ACC112 (cell line): ENCODE measurements at regions not wholly inside any gene's neighbourhood (a gene's known extent, or its start where the extent isn't known, plus 50 kb on each side); places are given as distances from the start of the nearest gene placed in this dataset.
"Not testable (repeated sequence)": the region's sequence is repeated elsewhere in the genome, so short reads cannot be mapped to it uniquely, and the experiment has no call there.

Source experiments
- H2AFZ ChIP-seq: fragments of 200-600 bp; sonication (generic); one replicate; pipeline ENCODE4 v1.6.0; 2017; ENCODE audit warnings: antibody characterized with exemption, low read length; ENCODE audit not compliant: unreplicated experiment
- H3K27ac ChIP-seq: fragments of 200-600 bp; sonication (generic); 2 replicates; pipeline ENCODE4 v1.5.1; 2014; ENCODE audit warnings: low read depth, mild to moderate bottlenecking, antibody characterized with exemption, low read length, moderate library complexity
- H3K27me3 ChIP-seq: fragments of 200-600 bp; sonication (generic); 2 replicates; pipeline ENCODE4 v1.6.1; 2014; ENCODE audit warnings: mild to moderate bottlenecking, antibody characterized with exemption, low read length, moderate library complexity, mixed read lengths; ENCODE audit not compliant: insufficient read depth
- H3K36me3 ChIP-seq: fragments of 200-600 bp; sonication (generic); 2 replicates; pipeline ENCODE4 v1.6.1; 2016; ENCODE audit warnings: mild to moderate bottlenecking, antibody characterized with exemption, low read length, moderate library complexity, mixed read lengths; ENCODE audit not compliant: insufficient read depth
- H3K4me1 ChIP-seq: fragments of 200-600 bp; sonication (generic); one replicate; pipeline ENCODE4 v1.6.1; 2016; ENCODE audit warnings: low read length, mixed read lengths; ENCODE audit not compliant: insufficient read depth, unreplicated experiment, control insufficient read depth
- H3K4me3 ChIP-seq: fragments of 200-600 bp; sonication (generic); 2 replicates; pipeline ENCODE4 v1.5.1; 2014; ENCODE audit warnings: mild to moderate bottlenecking, low read depth, low read length
- H3K79me2 ChIP-seq: fragments of 200-600 bp; sonication (generic); one replicate; pipeline ENCODE4 v1.6.0; 2016; ENCODE audit warnings: low read length; ENCODE audit not compliant: control insufficient read depth, unreplicated experiment, insufficient read depth

GRCh38 chr4:66955784-66956183 is 589.5 kb downstream of the CENPC start:
- no peaks in the 10 kb centered on the region for H3K4me1 ChIP-seq
- H2AFZ ChIP-seq: no peak overlapping the region
- H3K27ac ChIP-seq: no peak overlapping the region
- no peaks in the 10 kb centered on the region for H3K36me3 ChIP-seq
- H3K4me3 ChIP-seq: no peak overlapping the region
- no peaks in the 10 kb centered on the region for H3K79me2 ChIP-seq
- no peaks in the 10 kb centered on the region for H3K27me3 ChIP-seq

- Histone ChIP-seq H3K27me3 (no peaks in the 10 kb centered on the region), H3K27ac (no peak overlapping the region), H3K4me3 (no peak overlapping the region), H3K36me3 (no peaks in the 10 kb centered on the region), H2AFZ (no peak overlapping the region), H3K4me1 (no peaks in the 10 kb centered on the region), H3K79me2 (no peaks in the 10 kb centered on the region)
Observed at GRCh38 chr4:66949419-66949818, 595.9 kb downstream of the CENPC start.

GRCh38 chr4:66946761-66947160 is 598.5 kb downstream of the CENPC start:
- H2AFZ ChIP-seq: no peak overlapping the region
- H3K36me3 ChIP-seq: no peaks in the 10 kb centered on the region
- no peaks in the 10 kb centered on the region for H3K27me3 ChIP-seq
- H3K27ac ChIP-seq: no peak overlapping the region
- no peaks in the 10 kb centered on the region for H3K4me1 ChIP-seq
- H3K4me3 ChIP-seq: no peak overlapping the region
- H3K79me2 ChIP-seq: no peaks in the 10 kb centered on the region

GRCh38 chr4:66943112-66943511 is 602.2 kb downstream of the CENPC start:
- Histone ChIP-seq H3K36me3 (no peaks in the 10 kb centered on the region), H2AFZ (no peak overlapping the region), H3K4me3 (no peak overlapping the region), H3K4me1 (no peaks in the 10 kb centered on the region), H3K79me2 (no peaks in the 10 kb centered on the region), H3K27ac (no peak overlapping the region), H3K27me3 (no peaks in the 10 kb centered on the region)

- H3K79me2 ChIP-seq, H3K27ac ChIP-seq, H3K27me3 ChIP-seq, H3K4me1 ChIP-seq, H2AFZ ChIP-seq, H3K4me3 ChIP-seq, H3K36me3 ChIP-seq: not testable (repeated sequence)
Observed at GRCh38 chr4:66931981-66932380, 613.3 kb downstream of the CENPC start.

- H3K27me3 ChIP-seq: no peaks in the 10 kb centered on the region
- no peak overlapping the region for H2AFZ ChIP-seq
- no peaks in the 10 kb centered on the region for H3K79me2 ChIP-seq
- H3K36me3 ChIP-seq: no peaks in the 10 kb centered on the region
- no peak overlapping the region for H3K27ac ChIP-seq
- no peak overlapping the region for H3K4me3 ChIP-seq
- no peaks in the 10 kb centered on the region for H3K4me1 ChIP-seq
Observed at GRCh38 chr4:66930206-66930605, 615.1 kb downstream of the CENPC start.

GRCh38 chr4:66929748-66930147 is 615.6 kb downstream of the CENPC start:
- no peak overlapping the region for H2AFZ ChIP-seq
- H3K27me3 ChIP-seq: no peaks in the 10 kb centered on the region
- no peaks in the 10 kb centered on the region for H3K4me1 ChIP-seq
- H3K27ac ChIP-seq: no peak overlapping the region
- no peaks in the 10 kb centered on the region for H3K79me2 ChIP-seq
- no peaks in the 10 kb centered on the region for H3K36me3 ChIP-seq
- H3K4me3 ChIP-seq: no peak overlapping the region

GRCh38 chr4:66928881-66929280 is 616.4 kb downstream of the CENPC start:
- not testable (repeated sequence) for H3K36me3 ChIP-seq, H3K79me2 ChIP-seq, H3K4me3 ChIP-seq, H3K27ac ChIP-seq, H3K4me1 ChIP-seq, H3K27me3 ChIP-seq, H2AFZ ChIP-seq

- Histone ChIP-seq H2AFZ (no peak overlapping the region), H3K27me3 (no peaks in the 10 kb centered on the region), H3K4me1 (no peaks in the 10 kb centered on the region), H3K4me3 (no peak overlapping the region), H3K27ac (no peak overlapping the region), H3K79me2 (no peaks in the 10 kb centered on the region), H3K36me3 (no peaks in the 10 kb centered on the region)
Observed at GRCh38 chr4:66927937-66928336, 617.4 kb downstream of the CENPC start.

- no peaks in the 10 kb centered on the region for H3K79me2 ChIP-seq
- H3K27ac ChIP-seq: no peak overlapping the region
- H3K4me3 ChIP-seq: no peak overlapping the region
- H2AFZ ChIP-seq: no peak overlapping the region
- H3K4me1 ChIP-seq: no peaks in the 10 kb centered on the region
- H3K27me3 ChIP-seq: no peaks in the 10 kb centered on the region
- H3K36me3 ChIP-seq: no peaks in the 10 kb centered on the region
Observed at GRCh38 chr4:66926687-66927086, 618.6 kb downstream of the CENPC start.

GRCh38 chr4:66923081-66923865 is 622.0 kb downstream of the CENPC start:
- Histone ChIP-seq H3K36me3 (no peaks in the 10 kb centered on the region), H3K27me3 (no peaks in the 10 kb centered on the region), H2AFZ (no peak overlapping the region), H3K79me2 (no peaks in the 10 kb centered on the region), H3K27ac (no peak overlapping the region), H3K4me3 (no peak overlapping the region), H3K4me1 (no peaks in the 10 kb centered on the region)
